Kidney (tissue), 13 donors: ENCODE measurements at regions not wholly inside any gene's neighbourhood (a gene's known extent, or its start where the extent isn't known, plus 50 kb on each side); places are given as distances from the start of the nearest gene placed in this dataset.

Source experiments
- DNase-seq, 5 donors: peaks; one replicate each; pipeline ENCODE4 v3.0.0-alpha.2; 2013 to 2020
- FAIRE-seq: peaks from 2 replicates; lab custom pipeline; 2012; peaks lifted over from hg19 to GRCh38; lab: Jason Lieb, UNC
- H3K27ac ChIP-seq, 2 donors: one replicate each; pipeline ENCODE4 v1.7.0; 2013; ENCODE audit warnings: low read depth in 2 of 2, low read length in 2 of 2, inconsistent platforms in 1 of 2
- H3K27me3 ChIP-seq: one replicate; pipeline ENCODE4 v1.7.1; 2013; ENCODE audit warnings: low read length, inconsistent platforms; ENCODE audit not compliant: control insufficient read depth, insufficient read depth
- H3K36me3 ChIP-seq, 3 donors: one replicate each; pipeline versions ENCODE4 v1.7.0 to v1.7.1; 2013; ENCODE audit warnings: low read length in 3 of 3, control low read depth in 1 of 3, inconsistent platforms in 1 of 3; ENCODE audit not compliant: insufficient read depth in 3 of 3, control insufficient read depth in 2 of 3
- H3K4me1 ChIP-seq, 3 donors: one replicate each; pipeline versions ENCODE4 v1.7.0 to v1.7.1; 2013; ENCODE audit warnings: low read length in 3 of 3, inconsistent platforms in 1 of 3, low read depth in 1 of 3; ENCODE audit not compliant: control insufficient read depth in 2 of 3, insufficient read depth in 2 of 3
- H3K4me3 ChIP-seq, 3 donors: one replicate each; pipeline versions ENCODE4 v1.7.0 to v1.8.1; 2013; ENCODE audit warnings: low read length in 3 of 3, control low read depth in 1 of 3, inconsistent platforms in 1 of 3
- H3K9ac ChIP-seq, 3 donors: one replicate each; pipeline versions ENCODE4 v1.7.0 to v1.7.1; 2013; ENCODE audit warnings: low read length in 3 of 3, control low read depth in 1 of 3, inconsistent platforms in 1 of 3
- H3K9me3 ChIP-seq, 3 donors: one replicate each; pipeline versions ENCODE4 v1.7.0 to v1.7.1; 2013; ENCODE audit warnings: low read length in 3 of 3, control low read depth in 1 of 3, inconsistent platforms in 1 of 3; ENCODE audit not compliant: control insufficient read depth in 2 of 3, insufficient read depth in 1 of 3
- intact Hi-C: fragments of 100-400 bp; cut with DNase I; formaldehyde crosslinking; loops from one replicate; pipeline ENCODE4 v1.11.1; 2022
- TF ChIP-seq, protein P1 (sequence below): IDR thresholded peaks from 3 replicates; pipeline ENCODE4 v1.5.1; 2012; ENCODE audit warnings: mild to moderate bottlenecking, moderate library complexity, borderline replicate concordance; ENCODE audit not compliant: insufficient read depth; ENCODE audit errors: extremely low read depth
- donor health status: control.
- donor health status: control.
- donor health status: control.
- donor health status: control.
- donor health status: control.
- donor health status: DM: yes; HTN: yes; CAD: no.
- donor health status: Normal renal cell carcinoma (clear cell type).

DNA sequence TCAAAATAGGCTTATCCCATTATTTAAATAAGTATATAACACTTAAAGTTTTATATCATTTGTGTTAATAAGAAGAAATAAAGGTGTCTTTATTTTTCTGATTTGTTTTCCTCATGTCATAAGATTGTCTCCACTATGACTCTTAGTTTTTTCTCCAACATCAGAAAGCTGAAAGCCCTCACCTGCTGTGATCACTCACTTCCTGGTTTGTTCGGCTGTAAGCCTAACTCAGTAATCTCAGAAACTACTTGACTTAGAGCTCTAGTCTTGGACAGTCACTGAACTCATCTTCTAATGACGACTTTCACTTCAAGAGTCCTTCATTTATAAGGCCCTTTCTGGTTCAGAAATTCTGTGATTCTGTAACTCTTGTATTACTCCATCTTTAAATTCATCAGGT, 311.0 kb downstream of the ZEB2 start:
- Histone ChIP-seq H3K9ac (no peak overlapping the region), H3K9me3 (no peaks in the 10 kb centered on the region), H3K36me3 (peaks cover 0 to 6% (median 0%) of the 10 kb centered on the region in 3 donors), H3K4me1 (no peaks in the 10 kb centered on the region), H3K4me3 (no peak overlapping the region), H3K27me3 (no peaks in the 10 kb centered on the region), H3K27ac (no peak overlapping the region)
- TF ChIP-seq, protein P1, sequence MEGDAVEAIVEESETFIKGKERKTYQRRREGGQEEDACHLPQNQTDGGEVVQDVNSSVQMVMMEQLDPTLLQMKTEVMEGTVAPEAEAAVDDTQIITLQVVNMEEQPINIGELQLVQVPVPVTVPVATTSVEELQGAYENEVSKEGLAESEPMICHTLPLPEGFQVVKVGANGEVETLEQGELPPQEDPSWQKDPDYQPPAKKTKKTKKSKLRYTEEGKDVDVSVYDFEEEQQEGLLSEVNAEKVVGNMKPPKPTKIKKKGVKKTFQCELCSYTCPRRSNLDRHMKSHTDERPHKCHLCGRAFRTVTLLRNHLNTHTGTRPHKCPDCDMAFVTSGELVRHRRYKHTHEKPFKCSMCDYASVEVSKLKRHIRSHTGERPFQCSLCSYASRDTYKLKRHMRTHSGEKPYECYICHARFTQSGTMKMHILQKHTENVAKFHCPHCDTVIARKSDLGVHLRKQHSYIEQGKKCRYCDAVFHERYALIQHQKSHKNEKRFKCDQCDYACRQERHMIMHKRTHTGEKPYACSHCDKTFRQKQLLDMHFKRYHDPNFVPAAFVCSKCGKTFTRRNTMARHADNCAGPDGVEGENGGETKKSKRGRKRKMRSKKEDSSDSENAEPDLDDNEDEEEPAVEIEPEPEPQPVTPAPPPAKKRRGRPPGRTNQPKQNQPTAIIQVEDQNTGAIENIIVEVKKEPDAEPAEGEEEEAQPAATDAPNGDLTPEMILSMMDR, result no peak
- FAIRE-seq, result peak; percentile 67
- no peak for DNase-seq
- intact Hi-C loops, result no loop called here

DNA sequence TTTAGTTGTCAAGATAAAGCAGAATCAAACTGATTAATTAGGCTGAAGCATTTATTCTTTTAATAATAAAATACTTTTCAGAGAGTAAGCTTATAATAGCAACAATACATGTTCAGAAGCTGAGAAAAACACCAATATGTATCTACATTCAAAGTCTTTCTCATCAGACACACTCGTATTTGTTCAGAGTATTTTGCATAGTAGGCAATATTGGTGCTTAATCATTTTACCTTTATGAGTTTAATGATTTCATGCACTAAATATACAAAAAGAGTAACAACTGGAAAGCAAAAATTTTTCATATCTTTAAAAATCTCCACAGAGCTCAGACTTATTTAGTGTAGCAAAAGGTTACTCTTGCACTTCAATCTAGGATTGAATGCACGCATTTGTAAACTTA, 313.9 kb downstream of the ZEB2 start:
- no peak for FAIRE-seq

DNA sequence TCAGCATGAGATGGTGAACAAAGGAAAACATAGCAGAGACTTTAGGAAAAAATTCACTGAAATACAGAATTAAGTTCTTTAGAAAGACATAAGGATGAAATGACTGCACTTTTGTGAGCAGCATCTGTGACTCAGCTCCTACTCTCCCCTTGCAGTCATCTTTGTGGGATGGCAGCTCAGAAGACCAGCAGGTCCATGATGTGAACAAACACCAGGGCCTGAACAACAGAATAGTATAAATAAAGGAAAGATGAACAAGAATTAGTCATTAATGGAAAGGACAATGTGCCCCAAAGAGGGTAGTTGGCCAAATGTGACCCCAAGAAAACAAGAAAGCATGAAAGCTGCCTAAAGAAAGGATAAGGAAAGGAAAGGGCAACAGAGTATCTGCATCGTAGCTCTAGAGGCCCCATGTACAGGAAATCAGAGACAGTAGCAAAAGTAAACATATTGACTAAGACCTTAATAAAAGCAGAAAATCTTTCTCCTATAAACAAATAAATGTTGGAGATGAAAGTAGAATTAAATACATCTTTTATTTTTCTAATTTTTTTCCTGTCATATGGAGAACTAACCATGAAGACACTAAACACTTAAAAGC, 318.0 kb downstream of the ZEB2 start:
- Histone ChIP-seq H3K27me3 (no peaks in the 10 kb centered on the region), H3K4me3 (no peak overlapping the region), H3K9ac (no peak overlapping the region), H3K27ac (no peak overlapping the region), H3K9me3 (no peaks in the 10 kb centered on the region), H3K36me3 (no peaks in the 10 kb centered on the region), H3K4me1 (no peaks in the 10 kb centered on the region)
- TF ChIP-seq, protein P1, result no peak
- intact Hi-C loops, result no loop called here
- no peak for DNase-seq
- FAIRE-seq, result no peak

More for the DNA sequence above, 313.9 kb downstream of the ZEB2 start:
- Histone ChIP-seq H3K4me3 (no peak overlapping the region), H3K36me3 (peaks cover 0 to 6% (median 0%) of the 10 kb centered on the region in 3 donors), H3K9ac (no peak overlapping the region), H3K27me3 (no peaks in the 10 kb centered on the region), H3K9me3 (no peaks in the 10 kb centered on the region), H3K4me1 (no peaks in the 10 kb centered on the region), H3K27ac (no peak overlapping the region)
- no peak for DNase-seq
- TF ChIP-seq, protein P1, result no peak
- intact Hi-C loops, result no loop called here

DNA sequence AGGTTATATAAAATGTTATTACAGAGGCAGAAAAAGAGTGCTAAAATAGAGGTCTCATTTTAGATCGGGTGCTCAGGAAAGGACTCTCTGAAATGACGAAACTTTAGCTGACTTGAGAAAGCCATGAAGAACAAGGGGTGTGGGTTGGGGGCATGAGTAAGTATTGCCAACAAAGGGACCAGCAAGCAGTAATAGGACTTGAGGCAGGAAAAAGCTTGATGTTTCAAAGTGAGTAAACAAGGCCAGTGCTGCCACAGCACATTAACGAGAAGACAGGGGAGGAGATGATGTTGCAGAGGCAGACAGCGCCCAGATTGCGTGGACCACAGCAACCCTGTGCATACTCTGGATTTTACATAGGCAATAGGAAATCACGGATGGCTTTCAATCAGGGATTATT, 318.8 kb downstream of the ZEB2 start:
- Histone ChIP-seq H3K27me3 (no peaks in the 10 kb centered on the region), H3K9ac (no peak overlapping the region)

More for the DNA sequence above, 318.8 kb downstream of the ZEB2 start:
- Histone ChIP-seq H3K9me3 (no peaks in the 10 kb centered on the region), H3K4me1 (no peaks in the 10 kb centered on the region), H3K27ac (no peak overlapping the region), H3K4me3 (no peak overlapping the region), H3K36me3 (no peaks in the 10 kb centered on the region)
- intact Hi-C loops, result no loop called here
- TF ChIP-seq, protein P1, result no peak
- FAIRE-seq (no peak), DNase-seq (no peak)
